SK-N-SH treated with all-trans-retinoic acid at 6 μM for 48 hours (cell line): ENCODE measurements at regions not wholly inside any gene's neighbourhood (a gene's known extent, or its start where the extent isn't known, plus 50 kb on each side); places are given as distances from the start of the nearest gene placed in this dataset.

Source experiments
- ATAC-seq: fragments of 200-7000 bp; cut with Tn5 transposase; 3 replicates; pipeline ENCODE4 v1.9.1; 2020; ENCODE audit warnings: mild to moderate bottlenecking, moderate library complexity
- BACH2 ChIP-seq: fragments of 250-450 bp; sonication (Bioruptor Pico); IDR thresholded peaks from 2 replicates; pipeline ENCODE4 v1.9.0; 2021; ENCODE audit warnings: mild to moderate bottlenecking, borderline replicate concordance
- CREB5 ChIP-seq: fragments of 250-450 bp; sonication (Bioruptor Pico); IDR thresholded peaks from 2 replicates; pipeline ENCODE4 v1.5.1; 2020; ENCODE audit warnings: low read depth, mild to moderate bottlenecking, moderate library complexity
- CSDC2 ChIP-seq: fragments of 250-450 bp; sonication (Bioruptor Pico); IDR thresholded peaks from 2 replicates; pipeline ENCODE4 v1.5.0; 2020; ENCODE audit warnings: mild to moderate bottlenecking, moderate library complexity
- ESRRG ChIP-seq: fragments of 250-450 bp; sonication (Bioruptor Pico); IDR thresholded peaks from 2 replicates; pipeline ENCODE4 v1.6.1; 2021; ENCODE audit warnings: mild to moderate bottlenecking
- GLIS3 ChIP-seq: fragments of 250-450 bp; sonication (Bioruptor Pico); IDR thresholded peaks from 2 replicates; pipeline ENCODE4 v1.5.0; 2020; ENCODE audit warnings: mild to moderate bottlenecking, moderate library complexity
- ISL1 ChIP-seq: fragments of 250-450 bp; sonication (Bioruptor Pico); IDR thresholded peaks from 2 replicates; pipeline ENCODE4 v2.1.2; 2022; ENCODE audit warnings: mild to moderate bottlenecking, moderate library complexity
- OSR1 ChIP-seq: fragments of 250-450 bp; sonication (Bioruptor Pico); IDR thresholded peaks from 2 replicates; pipeline ENCODE4 v1.8.0; 2022; ENCODE audit warnings: moderate library complexity, mild to moderate bottlenecking, inconsistent platforms
- PPARA ChIP-seq: fragments of 250-450 bp; sonication (Bioruptor Pico); IDR thresholded peaks from 2 replicates; pipeline ENCODE4 v1.5.0; 2020; ENCODE audit warnings: mild to moderate bottlenecking, borderline replicate concordance
- RARB ChIP-seq: fragments of 250-450 bp; sonication (Bioruptor Pico); IDR thresholded peaks from 2 replicates; pipeline ENCODE4 v1.8.0; 2021; ENCODE audit warnings: mild to moderate bottlenecking, moderate library complexity
- TCF4 ChIP-seq: fragments of 250-450 bp; sonication (Bioruptor Pico); IDR thresholded peaks from 2 replicates; pipeline ENCODE4 v1.8.0; 2021; ENCODE audit warnings: mild to moderate bottlenecking, moderate library complexity, borderline replicate concordance
- TOX ChIP-seq: fragments of 250-450 bp; sonication (Bioruptor Pico); IDR thresholded peaks from 2 replicates; pipeline ENCODE4 v1.8.0; 2021; ENCODE audit warnings: mild to moderate bottlenecking, moderate library complexity, borderline replicate concordance
- TSHZ2 ChIP-seq: fragments of 250-450 bp; sonication (Bioruptor Pico); IDR thresholded peaks from 2 replicates; pipeline ENCODE4 v1.5.0; 2020; ENCODE audit warnings: mild to moderate bottlenecking, moderate library complexity
- ZC3H10 ChIP-seq: fragments of 250-450 bp; sonication (Bioruptor Pico); IDR thresholded peaks from 2 replicates; pipeline ENCODE4 v1.5.1; 2021; ENCODE audit warnings: mild to moderate bottlenecking, moderate library complexity
- ZFP3 ChIP-seq: fragments of 250-450 bp; sonication (Bioruptor Pico); IDR thresholded peaks from 2 replicates; pipeline ENCODE4 v1.5.0; 2020; ENCODE audit warnings: mild to moderate bottlenecking, moderate library complexity
- ZNF565 ChIP-seq: fragments of 450-650 bp; formaldehyde crosslinking; conservative IDR thresholded peaks from 2 replicates; pipeline ENCODE4 v1.5.0; 2020; ENCODE audit warnings: low read depth, mild to moderate bottlenecking, moderate library complexity
- ZNF70 ChIP-seq: fragments of 450-650 bp; formaldehyde crosslinking; IDR thresholded peaks from 2 replicates; pipeline ENCODE4 v1.5.0; 2020; ENCODE audit warnings: mild to moderate bottlenecking, moderate library complexity
- ZNF8 ChIP-seq: fragments of 450-650 bp; formaldehyde crosslinking; IDR thresholded peaks from 2 replicates; pipeline ENCODE4 v1.5.0; 2020; ENCODE audit warnings: mild to moderate bottlenecking, moderate library complexity
- TF ChIP-seq, protein P1 (sequence below): fragments of 250-450 bp; sonication (Bioruptor Pico); IDR thresholded peaks from 2 replicates; pipeline ENCODE4 v1.5.1; 2021; ENCODE audit warnings: mild to moderate bottlenecking, moderate library complexity
- TF ChIP-seq, protein P2 (sequence below): fragments of 250-450 bp; sonication (Bioruptor Pico); IDR thresholded peaks from 2 replicates; pipeline ENCODE4 v1.8.0; 2021; ENCODE audit warnings: low read depth, mild to moderate bottlenecking, moderate library complexity, borderline replicate concordance

GRCh38 chr5:74244406-74244805, 396.1 kb downstream of the ENC1 start:
- no peak for ATAC-seq
- TF ChIP-seq PPARA (CRISPR knock-in tag), result no peak
- no peak for TF ChIP-seq ZFP3 (CRISPR knock-in tag)
- TF ChIP-seq ESRRG (CRISPR knock-in tag), result no peak
- no peak for TF ChIP-seq CSDC2 (CRISPR knock-in tag)
- TF ChIP-seq ISL1, result no peak
- TF ChIP-seq TOX (CRISPR knock-in tag), result no peak
- no peak for TF ChIP-seq GLIS3 (CRISPR knock-in tag)

DNA sequence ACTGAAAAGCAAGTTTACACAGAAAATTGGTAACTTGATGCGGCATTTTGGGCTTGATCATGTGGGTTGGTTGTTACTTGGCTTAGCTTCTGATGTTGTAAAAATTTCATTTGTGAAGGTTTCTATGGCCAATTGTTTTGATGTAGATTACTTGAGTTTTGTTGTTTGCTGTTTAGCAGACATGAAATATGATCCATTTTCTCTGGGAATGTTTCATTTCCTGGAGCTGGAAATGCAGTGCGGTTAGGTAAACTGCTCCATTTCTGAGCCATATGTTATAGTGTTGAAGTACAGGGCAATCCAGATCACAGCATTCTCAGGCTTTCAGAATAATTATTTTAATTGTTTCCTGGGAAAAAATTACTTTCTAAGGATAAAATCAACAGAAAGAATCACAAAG, 396.9 kb downstream of the ENC1 start:
- peak; percentile 63; the same call in 1 of the 3 replicates for ATAC-seq
- TF ChIP-seq CREB5 (no peak), PPARA (CRISPR knock-in tag) (no peak), GLIS3 (CRISPR knock-in tag) (no peak), TCF4 (CRISPR knock-in tag) (no peak), ISL1 (no peak), ZNF70 (CRISPR knock-in tag) (no peak), RARB (CRISPR knock-in tag) (no peak), ZNF565 (CRISPR knock-in tag) (no peak), TOX (CRISPR knock-in tag) (no peak), BACH2 (no peak), TSHZ2 (CRISPR knock-in tag) (no peak), ZC3H10 (CRISPR knock-in tag) (no peak), OSR1 (CRISPR knock-in tag) (no peak)
- TF ChIP-seq, protein P1, sequence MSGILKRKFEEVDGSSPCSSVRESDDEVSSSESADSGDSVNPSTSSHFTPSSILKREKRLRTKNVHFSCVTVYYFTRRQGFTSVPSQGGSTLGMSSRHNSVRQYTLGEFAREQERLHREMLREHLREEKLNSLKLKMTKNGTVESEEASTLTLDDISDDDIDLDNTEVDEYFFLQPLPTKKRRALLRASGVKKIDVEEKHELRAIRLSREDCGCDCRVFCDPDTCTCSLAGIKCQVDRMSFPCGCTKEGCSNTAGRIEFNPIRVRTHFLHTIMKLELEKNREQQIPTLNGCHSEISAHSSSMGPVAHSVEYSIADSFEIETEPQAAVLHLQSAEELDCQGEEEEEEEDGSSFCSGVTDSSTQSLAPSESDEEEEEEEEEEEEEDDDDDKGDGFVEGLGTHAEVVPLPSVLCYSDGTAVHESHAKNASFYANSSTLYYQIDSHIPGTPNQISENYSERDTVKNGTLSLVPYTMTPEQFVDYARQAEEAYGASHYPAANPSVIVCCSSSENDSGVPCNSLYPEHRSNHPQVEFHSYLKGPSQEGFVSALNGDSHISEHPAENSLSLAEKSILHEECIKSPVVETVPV (CRISPR knock-in tag), result no peak
- TF ChIP-seq, protein P2, sequence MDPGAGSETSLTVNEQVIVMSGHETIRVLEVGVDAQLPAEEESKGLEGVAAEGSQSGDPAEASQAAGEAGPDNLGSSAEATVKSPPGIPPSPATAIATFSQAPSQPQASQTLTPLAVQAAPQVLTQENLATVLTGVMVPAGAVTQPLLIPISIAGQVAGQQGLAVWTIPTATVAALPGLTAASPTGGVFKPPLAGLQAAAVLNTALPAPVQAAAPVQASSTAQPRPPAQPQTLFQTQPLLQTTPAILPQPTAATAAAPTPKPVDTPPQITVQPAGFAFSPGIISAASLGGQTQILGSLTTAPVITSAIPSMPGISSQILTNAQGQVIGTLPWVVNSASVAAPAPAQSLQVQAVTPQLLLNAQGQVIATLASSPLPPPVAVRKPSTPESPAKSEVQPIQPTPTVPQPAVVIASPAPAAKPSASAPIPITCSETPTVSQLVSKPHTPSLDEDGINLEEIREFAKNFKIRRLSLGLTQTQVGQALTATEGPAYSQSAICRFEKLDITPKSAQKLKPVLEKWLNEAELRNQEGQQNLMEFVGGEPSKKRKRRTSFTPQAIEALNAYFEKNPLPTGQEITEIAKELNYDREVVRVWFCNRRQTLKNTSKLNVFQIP (CRISPR knock-in tag), result no peak
- TF ChIP-seq, all 23 proteins: peak for 0

GRCh38 chr5:74242516-74242915, 398.0 kb downstream of the ENC1 start:
- no peak for ATAC-seq

More at GRCh38 chr5:74242516-74242915, 398.0 kb downstream of the ENC1 start:
- TF ChIP-seq CREB5 (no peak), ZNF70 (CRISPR knock-in tag) (no peak), CSDC2 (CRISPR knock-in tag) (no peak), TSHZ2 (CRISPR knock-in tag) (no peak), BACH2 (no peak), ZNF8 (CRISPR knock-in tag) (no peak)
